WTC11 (cell line): ENCODE measurements at regions not wholly inside any gene's neighbourhood (a gene's known extent, or its start where the extent isn't known, plus 50 kb on each side); places are given as distances from the start of the nearest gene placed in this dataset.

ENCODE experiments used
- CTCF ChIP-seq: fragments of 200-600 bp; IDR thresholded peaks from 2 replicates; pipeline ENCODE4 v1.8.0; 2022; ENCODE audit warnings: antibody characterized with exemption
- USF2 ChIP-seq: sonication (generic); formaldehyde crosslinking; IDR thresholded peaks from 2 replicates; pipeline ENCODE4 v1.8.1; 2023; ENCODE audit warnings: mild to moderate bottlenecking, missing genetic modification reagents, moderate library complexity

- TF ChIP-seq CTCF (no peak), USF2 (CRISPR knock-in tag) (no peak)
These were observed 52.5 kb upstream of the ZBTB43 start for GRCh38 chr9:126752376-126752775.
